ENCODE measurements at regions not wholly inside any gene's neighbourhood (a gene's known extent, or its start where the extent isn't known, plus 50 kb on each side); places are given as distances from the start of the nearest gene placed in this dataset.

- Histone ChIP-seq H3K9me3 (ENCODE audit: severe bottlenecking) (peaks cover 1% of the 10 kb centered on the region), H3K4me1 (ENCODE audit: insufficient read depth, poor library complexity, severe bottlenecking) (no peaks in the 10 kb centered on the region), H3K36me3 (ENCODE audit: low read depth) (no peaks in the 10 kb centered on the region), H3K27me3 (ENCODE audit: insufficient read depth, poor library complexity, severe bottlenecking) (peaks cover 41% of the 10 kb centered on the region), H3K4me3 (ENCODE audit: severe bottlenecking) (no peak overlapping the region), H3K27ac (ENCODE audit: poor library complexity, severe bottlenecking) (no peak overlapping the region)
- no peak for ATAC-seq (ENCODE audit: low read depth)
- no peak for DNase-seq (ENCODE audit: low spot score)
- no peak for TF ChIP-seq CTCF (IDR thresholded peaks at IDR 0.05; ENCODE audit: poor library complexity, severe bottlenecking)
Measured at GRCh38 chr9:126225611-126226609, 100.7 kb upstream of the MVB12B start.

DNA sequence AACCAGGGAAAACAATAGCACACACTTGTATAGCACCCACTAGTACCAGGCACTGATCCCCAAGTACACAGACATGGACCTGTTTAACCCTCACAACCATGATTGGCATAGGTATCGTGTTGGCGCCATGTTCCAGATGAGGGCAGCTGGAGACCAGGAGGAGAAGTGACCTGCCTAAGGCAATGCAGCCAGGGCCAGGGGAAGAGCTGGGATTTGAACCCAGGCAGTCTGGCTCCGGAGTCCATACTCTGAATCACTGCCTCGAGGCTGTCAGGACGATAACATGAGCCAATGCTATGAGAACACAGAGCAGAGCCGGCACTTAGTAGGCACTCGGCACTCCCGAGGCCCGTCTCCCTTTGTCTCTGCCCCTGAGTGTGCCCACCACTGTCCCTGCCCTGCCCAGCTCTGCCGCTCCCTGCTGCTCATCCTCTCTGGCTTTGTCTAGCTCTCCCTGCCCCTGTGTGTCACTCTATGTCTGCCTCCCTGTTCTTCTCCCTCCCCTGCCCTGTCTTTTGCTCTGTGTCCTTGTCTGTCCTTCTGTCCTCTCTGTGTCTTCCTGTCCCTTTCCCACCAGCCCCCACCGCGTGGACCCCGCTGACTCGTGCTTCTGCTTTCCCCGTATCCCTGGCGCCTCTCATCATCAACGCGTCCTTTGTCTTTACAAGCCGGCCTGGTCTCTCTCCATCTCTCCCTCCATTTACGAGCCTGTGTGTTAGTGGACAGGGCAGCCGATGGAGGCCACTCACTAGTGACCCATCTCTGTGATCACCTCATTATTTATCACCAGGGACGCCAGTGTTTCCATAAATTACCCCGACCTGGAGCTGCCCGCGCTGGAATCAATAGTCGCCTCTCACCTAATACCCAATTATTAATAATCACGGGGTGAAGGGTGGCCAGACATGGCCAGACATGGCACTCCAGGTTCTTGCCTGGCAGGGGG lies 99.4 kb upstream of the MVB12B start:
- H3K4me1 ChIP-seq (ENCODE audit: insufficient read depth, poor library complexity, severe bottlenecking): no peaks in the 10 kb centered on the region
- ATAC-seq (ENCODE audit: low read depth) (no peak), DNase-seq (ENCODE audit: low spot score) (no peak)
- H3K4me3 ChIP-seq (ENCODE audit: severe bottlenecking): no peak overlapping the region
- no peak for TF ChIP-seq CTCF (IDR thresholded peaks at IDR 0.05; ENCODE audit: poor library complexity, severe bottlenecking)
- H3K36me3 ChIP-seq (ENCODE audit: low read depth): no peaks in the 10 kb centered on the region
- no peak overlapping the region for H3K27ac ChIP-seq (ENCODE audit: poor library complexity, severe bottlenecking)
- H3K27me3 ChIP-seq (ENCODE audit: insufficient read depth, poor library complexity, severe bottlenecking): peaks cover 27% of the 10 kb centered on the region
- no peaks in the 10 kb centered on the region for H3K9me3 ChIP-seq (ENCODE audit: severe bottlenecking)

DNA sequence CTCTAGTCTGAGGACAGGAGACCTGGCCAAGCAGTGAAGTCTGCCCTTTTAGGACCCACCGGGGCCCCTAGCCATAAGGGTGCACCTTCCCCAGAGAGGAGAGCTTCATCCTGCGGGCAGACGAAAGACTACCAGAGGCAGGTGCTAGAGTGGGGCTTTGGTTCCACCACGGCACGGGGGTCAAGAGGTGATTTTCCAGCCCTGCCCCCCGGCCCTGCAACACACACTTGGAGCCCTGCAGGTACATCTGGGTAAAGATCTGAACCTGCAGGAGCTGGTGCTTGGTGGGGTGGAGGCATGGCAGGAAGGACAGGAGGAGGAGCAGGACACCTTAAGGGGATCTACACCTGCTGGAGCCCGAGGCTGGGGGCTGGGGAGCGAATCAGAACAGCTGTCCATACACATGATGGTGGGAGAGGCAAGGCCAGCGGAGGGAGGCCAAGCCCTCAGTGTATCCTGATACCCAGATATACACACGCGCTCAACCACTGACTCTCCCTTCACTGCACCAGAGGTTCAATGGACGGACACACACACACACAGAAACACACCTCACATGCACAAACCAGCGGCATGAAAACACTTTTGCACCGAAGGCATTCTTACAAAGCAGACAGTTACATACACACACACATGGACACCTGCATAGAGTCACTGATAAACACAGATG lies 98.4 kb upstream of the MVB12B start:
- H3K4me3 ChIP-seq (ENCODE audit: severe bottlenecking): no peak overlapping the region

More for the DNA sequence above, 98.4 kb upstream of the MVB12B start:
- DNase-seq (ENCODE audit: low spot score): no peak
- ATAC-seq (ENCODE audit: low read depth): no peak
- Histone ChIP-seq H3K36me3 (ENCODE audit: low read depth) (no peaks in the 10 kb centered on the region), H3K4me1 (ENCODE audit: insufficient read depth, poor library complexity, severe bottlenecking) (no peaks in the 10 kb centered on the region), H3K27ac (ENCODE audit: poor library complexity, severe bottlenecking) (no peak overlapping the region), H3K9me3 (ENCODE audit: severe bottlenecking) (no peaks in the 10 kb centered on the region), H3K27me3 (ENCODE audit: insufficient read depth, poor library complexity, severe bottlenecking) (peaks cover 18% of the 10 kb centered on the region)
- TF ChIP-seq CTCF (IDR thresholded peaks at IDR 0.05; ENCODE audit: poor library complexity, severe bottlenecking): no peak
